GM21737 (cell line): ENCODE measurements at regions not wholly inside any gene's neighbourhood (a gene's known extent, or its start where the extent isn't known, plus 50 kb on each side); places are given as distances from the start of the nearest gene placed in this dataset.

Experiments
- ATAC-seq: cut with Tn5 transposase; IDR thresholded peaks from one replicate; pipeline ENCODE4 v1.9.1; 2021; ENCODE audit warnings: mild to moderate bottlenecking, moderate library complexity; ENCODE audit not compliant: unreplicated experiment

GRCh38 chr4:56243107-56243506 lies 144.2 kb downstream of the AASDH start:
- ATAC-seq: no peak

- no peak for ATAC-seq
Observed at GRCh38 chr4:56241500-56241899, 145.8 kb downstream of the AASDH start.

GRCh38 chr4:56240554-56241174 lies 146.6 kb downstream of the AASDH start:
- ATAC-seq: no peak

GRCh38 chr4:56238251-56238650 lies 149.0 kb downstream of the AASDH start:
- no peak for ATAC-seq

GRCh38 chr4:56235725-56236124 lies 151.6 kb downstream of the AASDH start:
- no peak for ATAC-seq

GRCh38 chr4:56235011-56235410 lies 152.3 kb downstream of the AASDH start:
- no peak for ATAC-seq

GRCh38 chr4:56234098-56234497 lies 153.2 kb downstream of the AASDH start:
- ATAC-seq: no peak

GRCh38 chr4:56231410-56231809 lies 155.9 kb downstream of the AASDH start:
- ATAC-seq: no peak

GRCh38 chr4:56229947-56230346 lies 157.3 kb downstream of the AASDH start:
- ATAC-seq: no peak

- no peak for ATAC-seq
Observed at GRCh38 chr4:56227301-56227835, 159.9 kb downstream of the AASDH start.

- ATAC-seq: no peak
Observed at GRCh38 chr4:56226579-56226978, 160.7 kb downstream of the AASDH start.

GRCh38 chr4:56224641-56225040 lies 162.7 kb downstream of the AASDH start:
- no peak for ATAC-seq

- no peak for ATAC-seq
Observed at GRCh38 chr4:56222514-56222913, 164.8 kb downstream of the AASDH start.

- ATAC-seq: no peak
Observed at GRCh38 chr4:56220261-56220660, 167.0 kb downstream of the AASDH start.

- no peak for ATAC-seq
Observed at GRCh38 chr4:56219447-56219846, 167.8 kb downstream of the AASDH start.

- ATAC-seq: no peak
Observed at GRCh38 chr4:56218230-56218895, 168.9 kb downstream of the AASDH start.

GRCh38 chr4:56217343-56217890 lies 169.9 kb downstream of the AASDH start:
- no peak for ATAC-seq

- ATAC-seq: no peak
Observed at GRCh38 chr4:56215901-56216300, 171.4 kb downstream of the AASDH start.

GRCh38 chr4:56215141-56215783 lies 172.0 kb downstream of the AASDH start:
- ATAC-seq: no peak

- ATAC-seq: no peak
Observed at GRCh38 chr4:56213543-56213942, 173.7 kb downstream of the AASDH start.

GRCh38 chr4:56212774-56213173 lies 174.5 kb downstream of the AASDH start:
- no peak for ATAC-seq

GRCh38 chr4:56211202-56211601 lies 176.1 kb downstream of the AASDH start:
- ATAC-seq: no peak
